Jurkat, Clone E6-1 (cell line): ENCODE measurements at regions not wholly inside any gene's neighbourhood (a gene's known extent, or its start where the extent isn't known, plus 50 kb on each side); places are given as distances from the start of the nearest gene placed in this dataset.

ENCODE experiments used
- DNase-seq: peaks from one replicate; pipeline ENCODE4 v3.0.0-alpha.2; 2011; ENCODE audit warnings: low read depth, low spot score
- H3K4me3 ChIP-seq: 2 replicates; pipeline ENCODE4 v1.5.1; 2011; ENCODE audit warnings: mild to moderate bottlenecking, low read length, control low read depth, moderate library complexity

GRCh38 chr6:104623052-104623690, 236.5 kb downstream of the HACE1 start:
- no peak overlapping the region for H3K4me3 ChIP-seq
- DNase-seq, result peak; percentile 40

- no peak overlapping the region for H3K4me3 ChIP-seq
- no peak for DNase-seq
Observed at GRCh38 chr6:104621396-104621795, 238.3 kb downstream of the HACE1 start.

- no peak overlapping the region for H3K4me3 ChIP-seq
- DNase-seq, result no peak
Observed at GRCh38 chr6:104617591-104617990, 242.1 kb downstream of the HACE1 start.

- DNase-seq, result no peak
- no peak overlapping the region for H3K4me3 ChIP-seq
Observed at GRCh38 chr6:104614394-104614793, 245.3 kb downstream of the HACE1 start.

GRCh38 chr6:104613416-104614001, 246.2 kb downstream of the HACE1 start:
- DNase-seq, result no peak
- no peak overlapping the region for H3K4me3 ChIP-seq

GRCh38 chr6:104612541-104612940, 247.2 kb downstream of the HACE1 start:
- DNase-seq, result no peak
- H3K4me3 ChIP-seq, result no peak overlapping the region

GRCh38 chr6:104608101-104608500, 251.6 kb downstream of the HACE1 start:
- DNase-seq, result no peak
- no peak overlapping the region for H3K4me3 ChIP-seq

GRCh38 chr6:104607501-104607900, 252.2 kb downstream of the HACE1 start:
- no peak for DNase-seq
- no peak overlapping the region for H3K4me3 ChIP-seq

GRCh38 chr6:104606361-104606760, 253.4 kb downstream of the HACE1 start:
- no peak overlapping the region for H3K4me3 ChIP-seq
- DNase-seq, result no peak

GRCh38 chr6:104604685-104605084, 255.0 kb downstream of the HACE1 start:
- no peak overlapping the region for H3K4me3 ChIP-seq
- DNase-seq, result no peak

GRCh38 chr6:104603108-104603745, 256.5 kb downstream of the HACE1 start:
- no peak for DNase-seq
- H3K4me3 ChIP-seq, result no peak overlapping the region

GRCh38 chr6:104601721-104602120, 258.0 kb downstream of the HACE1 start:
- no peak for DNase-seq
- H3K4me3 ChIP-seq, result no peak overlapping the region

- no peak for DNase-seq
- H3K4me3 ChIP-seq, result no peak overlapping the region
Observed at GRCh38 chr6:104601131-104601651, 258.5 kb downstream of the HACE1 start.

GRCh38 chr6:104600639-104600931, 259.1 kb downstream of the HACE1 start:
- DNase-seq, result no peak
- H3K4me3 ChIP-seq, result no peak overlapping the region

- no peak overlapping the region for H3K4me3 ChIP-seq
- no peak for DNase-seq
Observed at GRCh38 chr6:104599821-104600638, 259.7 kb downstream of the HACE1 start.

GRCh38 chr6:104597541-104598050, 262.1 kb downstream of the HACE1 start:
- H3K4me3 ChIP-seq, result no peak overlapping the region
- DNase-seq, result peak; percentile 7

- H3K4me3 ChIP-seq, result no peak overlapping the region
- DNase-seq, result no peak
Observed at GRCh38 chr6:104596091-104596490, 263.6 kb downstream of the HACE1 start.

- no peak overlapping the region for H3K4me3 ChIP-seq
- no peak for DNase-seq
Observed at GRCh38 chr6:104595311-104595820, 264.4 kb downstream of the HACE1 start.

- no peak for DNase-seq
- H3K4me3 ChIP-seq, result no peak overlapping the region
Observed at GRCh38 chr6:104591573-104592334, 268.0 kb downstream of the HACE1 start.
